Vagina (tissue), 2 donors: ENCODE measurements at regions not wholly inside any gene's neighbourhood (a gene's known extent, or its start where the extent isn't known, plus 50 kb on each side); places are given as distances from the start of the nearest gene placed in this dataset.

ENCODE experiments used
- CTCF ChIP-seq, 3 experiments: fragments of 450-650 bp in 2 of 3; fragments of 200-600 bp in 1 of 3; sonication (generic) in 1 of 3; IDR thresholded peaks; one replicate each; pipeline ENCODE4 v1.5.1; 2017 to 2019; ENCODE audit warnings: antibody characterized with exemption in 3 of 3, mild to moderate bottlenecking in 2 of 3, moderate library complexity in 2 of 3
- POLR2A ChIP-seq, 2 donors: fragments of 450-650 bp; IDR thresholded peaks; one replicate each; pipeline ENCODE4 v1.6.1; 2017; ENCODE audit warnings: antibody characterized with exemption in 2 of 2, mild to moderate bottlenecking in 2 of 2, moderate library complexity in 2 of 2

DNA sequence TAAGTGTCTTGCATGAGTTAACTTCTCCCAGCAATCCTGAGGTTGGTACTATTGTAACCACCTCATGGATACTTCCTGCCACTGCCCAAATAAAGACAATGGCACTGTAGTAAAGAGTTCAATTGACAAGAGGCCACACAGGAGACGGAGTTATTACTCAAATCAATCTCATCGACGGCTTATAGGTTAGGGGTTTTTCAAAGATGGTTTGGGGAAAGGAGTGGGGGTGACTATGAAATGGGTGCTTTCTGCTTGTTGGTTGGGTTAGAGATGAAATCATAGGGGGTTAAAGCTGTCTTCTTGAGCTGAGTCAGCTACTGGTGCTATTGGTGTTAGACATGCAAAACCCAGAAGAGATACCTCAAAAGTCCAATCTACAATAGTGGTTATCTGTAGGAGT lies 1258.0 kb upstream of the ZEB2 start:
- TF ChIP-seq CTCF (IDR thresholded peaks at IDR 0.05), result no peak
- TF ChIP-seq POLR2A (IDR thresholded peaks at IDR 0.05), result no peak
